ENCODE measurements at regions not wholly inside any gene's neighbourhood (a gene's known extent, or its start where the extent isn't known, plus 50 kb on each side); places are given as distances from the start of the nearest gene placed in this dataset.

DNA sequence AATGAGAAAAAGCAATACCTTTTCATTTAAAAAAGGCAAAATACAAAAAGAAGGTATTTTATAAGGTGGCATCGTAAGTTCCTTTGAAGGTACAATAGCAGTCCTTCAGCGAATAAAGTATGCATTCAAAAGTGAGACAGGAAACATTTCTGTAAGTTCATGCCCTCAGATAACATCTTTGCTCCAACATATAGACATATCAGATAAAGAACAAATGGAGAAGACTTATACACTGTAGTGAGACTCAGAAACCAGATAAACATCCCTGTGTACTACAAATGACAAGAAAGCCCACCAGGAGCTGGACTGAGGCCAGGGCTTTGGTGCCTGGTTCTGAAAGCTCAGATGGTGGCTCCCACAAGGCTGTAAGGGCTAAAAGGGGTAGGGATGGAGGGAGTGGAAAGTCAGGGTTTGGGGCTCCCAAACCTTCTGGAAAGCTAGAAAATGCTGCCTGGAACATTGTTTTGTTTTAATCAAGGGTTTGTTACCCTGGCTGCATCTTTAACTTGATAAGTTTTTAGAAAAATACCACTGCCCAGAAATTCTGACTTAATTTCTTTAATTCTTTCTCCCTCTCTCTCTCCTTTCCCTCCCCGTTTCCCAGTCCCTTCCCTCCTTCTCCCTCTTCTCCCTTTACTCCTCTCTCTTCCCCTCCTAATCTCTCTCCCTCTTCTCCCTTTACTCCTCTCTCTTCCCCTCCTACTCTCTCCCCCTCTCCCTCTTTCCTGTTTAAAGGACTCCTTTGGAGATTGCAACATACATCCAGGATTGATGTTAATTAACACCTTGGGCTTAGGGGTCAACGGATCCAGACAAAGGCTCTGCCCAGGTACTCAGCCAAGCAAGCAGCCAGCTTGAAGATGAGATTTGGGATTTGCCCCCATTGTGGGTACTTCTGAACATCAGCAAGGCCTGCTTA lies 126.1 kb downstream of the AQP9 start:
- in situ Hi-C loops (cut with HindIII; ENCODE audit: extremely low pct_ligation_motif_present, low pct_unique_long_range_greater_than_20kb): no loop called here
- Histone ChIP-seq H2AFZ (ENCODE audit: low read length) (no peak overlapping the region), H3K9me3 (ENCODE audit: low read length) (no peaks in the 10 kb centered on the region), H3K9ac (ENCODE audit: insufficient read depth, low read depth, low read length) (no peak overlapping the region), H4K20me1 (ENCODE audit: insufficient read depth, low read length) (no peaks in the 10 kb centered on the region), H3K27ac (ENCODE audit: extremely low read length, insufficient read depth, low read length) (no peak overlapping the region), H3K27me3 (ENCODE audit: control insufficient read depth in 1 of 2, insufficient read depth in 2 of 2, low read length in 2 of 2) (no peaks in the 10 kb centered on the region; a peak in 1 of 5 replicates), H3K79me2 (ENCODE audit: insufficient read depth, low read length) (no peaks in the 10 kb centered on the region), H3K4me2 (ENCODE audit: low read depth, low read length) (no peak overlapping the region), H3K36me3 (replicated peaks in 1 of 2; ENCODE audit: control insufficient read depth in 1 of 2, insufficient read depth in 2 of 2, low read length in 2 of 2) (no peaks in the 10 kb centered on the region), H3K4me3 (replicated peaks in 1 of 3; ENCODE audit: insufficient read depth in 1 of 3, low read depth in 2 of 3, low read length in 3 of 3) (no peak overlapping the region), H3K4me1 (ENCODE audit: insufficient read depth, low read length) (no peaks in the 10 kb centered on the region)
- FAIRE-seq (no peak), DNase-seq (ENCODE audit: low spot score) (no peak), ATAC-seq (no peak)
- POLR2A ChIA-PET: no interaction called here
- WGBS (ENCODE audit: low lambda C conversion rate): 50% methylated on average over 4 of the region's 4 CpGs
- intact Hi-C loops (cut with micrococcal nuclease; ENCODE audit: unreplicated experiment): no loop called here
- no TSS peak for BruUV-seq (replicated peaks)
- TF ChIP-seq HNRNPK (IDR thresholded peaks at IDR 0.05; ENCODE audit: low read depth, low read length, poor library complexity, severe bottlenecking): peak; percentile 90
- TF ChIP-seq, protein P1, sequence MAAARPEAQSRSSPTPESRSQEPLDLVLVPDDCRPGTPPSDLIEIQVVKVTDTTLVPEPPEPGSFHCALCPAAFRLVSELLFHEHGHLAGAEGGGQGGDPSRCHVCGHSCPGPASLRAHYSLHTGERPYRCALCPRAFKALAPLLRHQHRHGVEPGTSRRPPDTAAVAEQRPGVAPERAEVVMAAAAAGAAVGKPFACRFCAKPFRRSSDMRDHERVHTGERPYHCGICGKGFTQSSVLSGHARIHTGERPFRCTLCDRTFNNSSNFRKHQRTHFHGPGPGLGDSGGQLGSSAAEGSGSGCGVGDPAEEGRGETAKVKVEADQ (CRISPR knock-in tag; IDR thresholded peaks at IDR 0.05; ENCODE audit: borderline replicate concordance): no peak
- CTCF ChIA-PET (ENCODE audit: low intra/inter-chr PET ratio, low total read pairs): no interaction called here

DNA sequence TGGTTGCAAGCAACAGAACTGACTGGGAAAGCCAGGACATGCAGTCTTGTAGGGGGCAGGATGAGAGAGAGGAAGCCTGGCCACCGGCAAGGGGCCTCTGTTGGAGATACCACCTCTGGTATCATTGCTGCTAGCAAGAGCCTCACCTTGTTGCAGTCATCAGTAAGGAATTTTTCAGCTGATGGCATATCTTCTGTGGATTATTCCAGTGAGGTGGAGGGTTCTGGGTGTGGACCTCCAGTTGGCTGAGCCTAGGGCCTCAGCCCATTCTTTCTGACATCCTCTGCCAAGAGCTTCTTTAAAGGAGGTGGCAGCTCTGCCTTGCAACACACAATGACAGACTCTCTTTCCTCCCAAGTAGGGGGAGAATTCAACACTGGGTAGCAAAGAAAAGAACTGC lies 128.9 kb downstream of the AQP9 start:
- no peak for ATAC-seq
- TF ChIP-seq NFYB (CRISPR knock-in tag; IDR thresholded peaks at IDR 0.05) (no peak), XBP1 (CRISPR knock-in tag; IDR thresholded peaks at IDR 0.05) (no peak), ZNF335 (CRISPR knock-in tag; IDR thresholded peaks at IDR 0.05) (no peak), YY1 (IDR thresholded peaks at IDR 0.05; ENCODE audit: insufficient read depth, insufficient replicate concordance, low read depth, low read length) (no peak), HOXA7 (CRISPR knock-in tag; IDR thresholded peaks at IDR 0.05) (no peak), KDM5A (IDR thresholded peaks at IDR 0.05; ENCODE audit: borderline replicate concordance, low read length) (no peak), ARHGAP35 (CRISPR knock-in tag; IDR thresholded peaks at IDR 0.05; ENCODE audit: borderline replicate concordance) (no peak)

More for the DNA sequence above, 128.9 kb downstream of the AQP9 start:
- no peaks in the 10 kb centered on the region for H3K79me2 ChIP-seq (ENCODE audit: insufficient read depth, low read length)
- no peak overlapping the region for H3K27ac ChIP-seq (ENCODE audit: extremely low read length, insufficient read depth, low read length)
- no peak overlapping the region for H3K9ac ChIP-seq (ENCODE audit: insufficient read depth, low read depth, low read length)
- DNase-seq (ENCODE audit: low spot score) (no peak), FAIRE-seq (no peak)
- no peak overlapping the region for H3K4me3 ChIP-seq (replicated peaks in 1 of 3; ENCODE audit: insufficient read depth in 1 of 3, low read depth in 2 of 3, low read length in 3 of 3)
- WGBS (ENCODE audit: low lambda C conversion rate): 78% methylated on average over 1 of the region's 1 CpG
- BruUV-seq (replicated peaks): no TSS peak
- no peaks in the 10 kb centered on the region; a peak in 1 of 5 replicates for H3K27me3 ChIP-seq (ENCODE audit: control insufficient read depth in 1 of 2, insufficient read depth in 2 of 2, low read length in 2 of 2)
- H4K20me1 ChIP-seq (ENCODE audit: insufficient read depth, low read length): no peaks in the 10 kb centered on the region
- no peak overlapping the region for H3K4me2 ChIP-seq (ENCODE audit: low read depth, low read length)
- no peaks in the 10 kb centered on the region for H3K36me3 ChIP-seq (replicated peaks in 1 of 2; ENCODE audit: control insufficient read depth in 1 of 2, insufficient read depth in 2 of 2, low read length in 2 of 2)
- peaks cover 10% of the 10 kb centered on the region; the same call in 1 of the 2 replicates for H3K9me3 ChIP-seq (ENCODE audit: low read length)
- ChIA-PET CTCF (ENCODE audit: low intra/inter-chr PET ratio, low total read pairs) (no interaction called here), POLR2A (no interaction called here)
- H2AFZ ChIP-seq (ENCODE audit: low read length): no peak overlapping the region
- in situ Hi-C loops (cut with HindIII; ENCODE audit: extremely low pct_ligation_motif_present, low pct_unique_long_range_greater_than_20kb): no loop called here
- H3K4me1 ChIP-seq (ENCODE audit: insufficient read depth, low read length): peaks cover 5% of the 10 kb centered on the region; the same call in 1 of the 2 replicates
- intact Hi-C loops (cut with micrococcal nuclease; ENCODE audit: unreplicated experiment): no loop called here
